HepG2 (cell line): ENCODE measurements at regions not wholly inside any gene's neighbourhood (a gene's known extent, or its start where the extent isn't known, plus 50 kb on each side); places are given as distances from the start of the nearest gene placed in this dataset.

Source experiments
- ATAC-seq: fragments of 200-7000 bp; cut with Tn5 transposase; 3 replicates; pipeline ENCODE4 v1.9.1; 2020; ENCODE audit warnings: mild to moderate bottlenecking, moderate library complexity
- BruUV-seq: library from RNA; stranded (reverse); fragments of 400-500 nt; replicated peaks from 2 replicates; lab custom pipeline; 2021; lab: Mats Ljungman, UMichigan
- CTCF ChIA-PET: fragments of 300-600 bp; formaldehyde crosslinking; extraction: SDS; loops from one replicate; lab custom pipeline; 2021; ENCODE audit warnings: low total read pairs, inconsistent platforms, low intra/inter-chr PET ratio; lab: Yijun Ruan, JAX
- POLR2A ChIA-PET: fragments of 350-600 bp; sonication (Branson Sonifier 250); formaldehyde crosslinking; loops from one replicate; lab custom pipeline; 2020; ENCODE audit warnings: antibody characterized with exemption, inconsistent platforms; lab: Yijun Ruan, JAX
- DNase-seq: peaks from one replicate; pipeline ENCODE4 v3.0.0-alpha.2; 2015; ENCODE audit warnings: low spot score
- FAIRE-seq: peaks from 3 replicates; lab custom pipeline; 2011; peaks lifted over from hg19 to GRCh38; lab: Jason Lieb, UNC
- H2AFZ ChIP-seq: one replicate; pipeline ENCODE4 v1.6.1; 2011; ENCODE audit warnings: low read length, inconsistent platforms
- H3K27ac ChIP-seq: fragments of 300-600 bp; 3 replicates; pipeline ENCODE4 v1.8.0; 2011; ENCODE audit warnings: mixed run types, mild to moderate bottlenecking, mixed read lengths, low read length, inconsistent platforms; ENCODE audit not compliant: insufficient read depth; ENCODE audit errors: extremely low read length
- H3K27me3 ChIP-seq, 2 experiments: fragments of 200-600 bp in 1 of 2; 2 replicates in 1 of 2; 3 replicates in 1 of 2; pipeline versions ENCODE4 v1.6.0 to v1.8.0; 2011; ENCODE audit warnings: low read length in 2 of 2, mild to moderate bottlenecking in 2 of 2, moderate library complexity in 2 of 2, inconsistent platforms in 1 of 2; ENCODE audit not compliant: insufficient read depth in 2 of 2, control insufficient read depth in 1 of 2
- H3K36me3 ChIP-seq, 2 experiments: fragments of 200-600 bp in 1 of 2; replicated peaks in 1 of 2; 2 replicates in 1 of 2; 3 replicates in 1 of 2; pipeline versions ENCODE4 v1.5.1 to v1.8.0; 2011; ENCODE audit warnings: low read length in 2 of 2, inconsistent platforms in 1 of 2; ENCODE audit not compliant: insufficient read depth in 2 of 2, control insufficient read depth in 1 of 2
- H3K4me1 ChIP-seq: 2 replicates; pipeline ENCODE4 v1.5.1; 2012; ENCODE audit warnings: low read length, inconsistent platforms; ENCODE audit not compliant: insufficient read depth
- H3K4me2 ChIP-seq: 2 replicates; pipeline ENCODE4 v1.6.0; 2011; ENCODE audit warnings: low read depth, low read length, inconsistent platforms
- H3K4me3 ChIP-seq, 3 experiments: fragments of 200-600 bp in 1 of 3; sonication (generic), shearing (Covaris generic) in 1 of 3; replicated peaks in 1 of 3; 2 replicates each; pipeline ENCODE4 v1.5.1; 2011 to 2016; ENCODE audit warnings: low read length in 3 of 3, inconsistent platforms in 2 of 3, low read depth in 2 of 3, mild to moderate bottlenecking in 2 of 3, control low read depth in 1 of 3, mixed read lengths in 1 of 3; ENCODE audit not compliant: insufficient read depth in 1 of 3
- H3K79me2 ChIP-seq: one replicate; pipeline ENCODE4 v1.6.1; 2011; ENCODE audit warnings: low read length, inconsistent platforms; ENCODE audit not compliant: insufficient read depth
- H3K9ac ChIP-seq: 2 replicates; pipeline ENCODE4 v1.6.0; 2011; ENCODE audit warnings: mild to moderate bottlenecking, low read depth, low read length, inconsistent platforms; ENCODE audit not compliant: insufficient read depth
- H3K9me3 ChIP-seq: 2 replicates; pipeline ENCODE4 v1.5.1; 2012; ENCODE audit warnings: mild to moderate bottlenecking, low read length
- H4K20me1 ChIP-seq: 2 replicates; pipeline ENCODE4 v1.6.0; 2011; ENCODE audit warnings: inconsistent platforms, mild to moderate bottlenecking, low read length, moderate library complexity; ENCODE audit not compliant: insufficient read depth
- DR1 ChIP-seq: sonication (generic); formaldehyde crosslinking; IDR thresholded peaks from 2 replicates; pipeline ENCODE4 v1.8.0; 2021; ENCODE audit warnings: mild to moderate bottlenecking, missing genetic modification reagents, inconsistent platforms
- MAFF ChIP-seq: IDR thresholded peaks from 2 replicates; pipeline ENCODE4 v1.6.1; 2011; ENCODE audit warnings: low read depth, low read length, improper control_type of control experiment
- MAFK ChIP-seq, 2 experiments: IDR thresholded peaks in 1 of 2; conservative IDR thresholded peaks in 1 of 2; 2 replicates each; pipeline ENCODE4 v1.6.1; 2011; ENCODE audit warnings: improper control_type of control experiment in 2 of 2, low read length in 2 of 2
- NR2C2 ChIP-seq: sonication (generic); formaldehyde crosslinking; IDR thresholded peaks from 2 replicates; pipeline ENCODE4 v1.4.0; 2020; ENCODE audit warnings: missing genetic modification reagents, mild to moderate bottlenecking, moderate library complexity, borderline replicate concordance
- PPARG ChIP-seq: conservative IDR thresholded peaks from 2 replicates; pipeline ENCODE4 v1.6.1; 2016; ENCODE audit warnings: missing biosample characterization, missing genetic modification reagents
- TCF7L2 ChIP-seq: IDR thresholded peaks from 2 replicates; pipeline ENCODE4 v1.6.1; 2011; ENCODE audit warnings: mild to moderate bottlenecking, low read depth, low read length, moderate library complexity
- ZNF556 ChIP-seq: sonication (generic); formaldehyde crosslinking; IDR thresholded peaks from 2 replicates; pipeline ENCODE4 v1.4.0; 2020; ENCODE audit warnings: mild to moderate bottlenecking, missing genetic modification reagents, borderline replicate concordance
- ZNF768 ChIP-seq: sonication (generic); formaldehyde crosslinking; IDR thresholded peaks from 2 replicates; pipeline ENCODE4 v1.4.0; 2020; ENCODE audit warnings: missing genetic modification reagents
- ZSCAN21 ChIP-seq: sonication (generic); formaldehyde crosslinking; IDR thresholded peaks from 2 replicates; pipeline ENCODE4 v1.8.0; 2022; ENCODE audit warnings: mild to moderate bottlenecking, missing genetic modification reagents, moderate library complexity, borderline replicate concordance
- ZSCAN9 ChIP-seq: IDR thresholded peaks from 2 replicates; pipeline ENCODE4 v1.6.1; 2016; ENCODE audit warnings: borderline replicate concordance
- WGBS: methylation state at CpG from one replicate; pipeline ENCODE4 v1.1.6; 2017; ENCODE audit warnings: low lambda C conversion rate; 5-methylcytosine and 5-hydroxymethylcytosine counted together
- in situ Hi-C: cut with HindIII; loops from 2 replicates; pipeline ENCODE4 v1.10.0; 2017; ENCODE audit warnings: low pct_unique_long_range_greater_than_20kb; ENCODE audit not compliant: extremely low pct_ligation_motif_present
- intact Hi-C: fragments of 100-400 bp; cut with micrococcal nuclease; formaldehyde crosslinking; loops from one replicate; pipeline ENCODE4 v1.10.0; 2022; ENCODE audit not compliant: unreplicated experiment
- TF ChIP-seq, protein P1 (sequence below): sonication (generic); formaldehyde crosslinking; IDR thresholded peaks from 2 replicates; pipeline ENCODE4 v1.5.0; 2020; ENCODE audit warnings: missing genetic modification reagents
- TF ChIP-seq, protein P2 (sequence below), 2 experiments: sonication (generic) in 1 of 2; formaldehyde crosslinking in 1 of 2; IDR thresholded peaks; 2 replicates each; pipeline versions ENCODE4 v1.4.0 to v1.6.1; 2016 to 2020; ENCODE audit warnings: borderline replicate concordance in 1 of 2, low read depth in 1 of 2, mild to moderate bottlenecking in 1 of 2, missing genetic modification reagents in 1 of 2
- TF ChIP-seq, protein P3 (sequence below): fragments of 450-650 bp; IDR thresholded peaks from 2 replicates; pipeline ENCODE4 v1.6.1; 2017

DNA sequence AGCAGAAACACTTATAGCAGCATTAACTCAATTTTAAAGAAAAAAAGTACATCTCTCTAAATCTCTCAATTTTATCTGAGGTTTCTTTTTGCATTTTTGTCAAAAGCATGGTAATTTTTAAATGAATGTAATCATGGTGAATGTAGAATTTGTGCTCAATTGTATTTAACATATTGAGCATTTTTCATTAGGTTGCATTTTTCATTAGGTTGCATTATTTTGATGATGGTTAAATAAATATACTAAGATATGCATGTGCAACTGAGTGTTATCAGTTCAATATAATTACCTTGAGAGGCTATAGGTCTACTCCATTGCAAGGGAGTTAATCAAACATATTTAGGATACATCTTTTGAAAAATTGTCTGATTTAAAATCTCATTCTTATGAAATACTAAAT lies 355.1 kb upstream of the SPTLC3 start:
- BruUV-seq = no TSS peak
- no peaks in the 10 kb centered on the region for H4K20me1 ChIP-seq
- no peaks in the 10 kb centered on the region for H3K27me3 ChIP-seq
- CTCF ChIA-PET = no interaction called here
- DNase-seq (no peak), FAIRE-seq (no peak), ATAC-seq (no peak)
- H3K9ac ChIP-seq = no peak overlapping the region
- peak; percentile 85 to 93 for TF ChIP-seq MAFK (conservative IDR thresholded peaks at IDR 0.05 in 1 of 2, IDR thresholded peaks at IDR 0.05 in 1 of 2; ENCODE audit: low read length in 2 of 2)
- peak; percentile 93 for TF ChIP-seq MAFF
- no peak for TF ChIP-seq PPARG
- H3K4me2 ChIP-seq = no peak overlapping the region
- no peaks in the 10 kb centered on the region for H3K36me3 ChIP-seq
- H3K79me2 ChIP-seq = no peaks in the 10 kb centered on the region
- no peak overlapping the region for H3K4me3 ChIP-seq
- intact Hi-C loops (no loop called here), in situ Hi-C loops (no loop called here)
- no peak overlapping the region for H2AFZ ChIP-seq
- H3K4me1 ChIP-seq = no peaks in the 10 kb centered on the region
- no peak overlapping the region for H3K27ac ChIP-seq
- POLR2A ChIA-PET = no interaction called here
- H3K9me3 ChIP-seq = no peaks in the 10 kb centered on the region

DNA sequence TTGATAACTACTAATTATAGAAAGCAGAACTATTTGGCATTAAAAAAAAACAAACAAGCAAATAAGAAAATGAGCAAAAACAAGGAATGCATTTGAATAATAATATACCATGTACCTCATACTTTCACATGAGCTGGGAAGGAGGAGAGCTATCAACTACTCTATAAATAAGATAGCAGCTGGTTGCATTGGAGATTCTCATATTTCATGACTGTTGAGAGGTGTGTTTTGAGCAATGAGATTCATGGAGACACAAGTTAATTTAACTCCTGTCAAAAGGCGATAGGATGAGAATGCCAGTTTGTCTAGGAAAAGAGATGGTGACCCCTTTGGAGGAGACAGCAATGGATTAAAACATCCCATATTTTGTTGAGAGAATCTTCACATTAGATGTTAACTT lies 348.8 kb upstream of the SPTLC3 start:
- intact Hi-C loops (loop anchor here (5.0 kb wide), 1 partner anchor 147 kb away; no protein-coding TSS in a partner anchor), in situ Hi-C loops (no loop called here)
- H3K27me3 ChIP-seq = no peaks in the 10 kb centered on the region
- DNase-seq = no peak
- H3K4me3 ChIP-seq = no peak overlapping the region
- no peak overlapping the region for H3K9ac ChIP-seq
- no peak for ATAC-seq
- no peaks in the 10 kb centered on the region for H3K36me3 ChIP-seq
- POLR2A ChIA-PET = no interaction called here
- H3K4me1 ChIP-seq = no peaks in the 10 kb centered on the region
- FAIRE-seq = no peak
- no peaks in the 10 kb centered on the region for H3K79me2 ChIP-seq
- 0% methylated on average over 1 of the region's 1 CpG for WGBS
- no peak overlapping the region for H2AFZ ChIP-seq
- CTCF ChIA-PET = no interaction called here
- H3K27ac ChIP-seq = no peak overlapping the region
- BruUV-seq = no TSS peak
- H4K20me1 ChIP-seq = no peaks in the 10 kb centered on the region
- no peak overlapping the region for H3K4me2 ChIP-seq
- H3K9me3 ChIP-seq = no peaks in the 10 kb centered on the region
- TF ChIP-seq DR1 (CRISPR knock-in tag) (no peak), ZNF768 (no peak), NR2C2 (CRISPR knock-in tag) (no peak), ZSCAN9 (no peak), TCF7L2 (no peak), ZNF556 (no peak), ZSCAN21 (CRISPR knock-in tag) (no peak)
- TF ChIP-seq, protein P1, sequence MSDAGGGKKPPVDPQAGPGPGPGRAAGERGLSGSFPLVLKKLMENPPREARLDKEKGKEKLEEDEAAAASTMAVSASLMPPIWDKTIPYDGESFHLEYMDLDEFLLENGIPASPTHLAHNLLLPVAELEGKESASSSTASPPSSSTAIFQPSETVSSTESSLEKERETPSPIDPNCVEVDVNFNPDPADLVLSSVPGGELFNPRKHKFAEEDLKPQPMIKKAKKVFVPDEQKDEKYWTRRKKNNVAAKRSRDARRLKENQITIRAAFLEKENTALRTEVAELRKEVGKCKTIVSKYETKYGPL (CRISPR knock-in tag) = no peak
- TF ChIP-seq, protein P2, sequence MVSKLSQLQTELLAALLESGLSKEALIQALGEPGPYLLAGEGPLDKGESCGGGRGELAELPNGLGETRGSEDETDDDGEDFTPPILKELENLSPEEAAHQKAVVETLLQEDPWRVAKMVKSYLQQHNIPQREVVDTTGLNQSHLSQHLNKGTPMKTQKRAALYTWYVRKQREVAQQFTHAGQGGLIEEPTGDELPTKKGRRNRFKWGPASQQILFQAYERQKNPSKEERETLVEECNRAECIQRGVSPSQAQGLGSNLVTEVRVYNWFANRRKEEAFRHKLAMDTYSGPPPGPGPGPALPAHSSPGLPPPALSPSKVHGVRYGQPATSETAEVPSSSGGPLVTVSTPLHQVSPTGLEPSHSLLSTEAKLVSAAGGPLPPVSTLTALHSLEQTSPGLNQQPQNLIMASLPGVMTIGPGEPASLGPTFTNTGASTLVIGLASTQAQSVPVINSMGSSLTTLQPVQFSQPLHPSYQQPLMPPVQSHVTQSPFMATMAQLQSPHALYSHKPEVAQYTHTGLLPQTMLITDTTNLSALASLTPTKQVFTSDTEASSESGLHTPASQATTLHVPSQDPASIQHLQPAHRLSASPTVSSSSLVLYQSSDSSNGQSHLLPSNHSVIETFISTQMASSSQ (IDR thresholded peaks at IDR 0.05; ENCODE audit: low read depth) = no peak
- TF ChIP-seq, protein P2 (CRISPR knock-in tag; IDR thresholded peaks at IDR 0.05; ENCODE audit: borderline replicate concordance) = no peak
- TF ChIP-seq, protein P3, sequence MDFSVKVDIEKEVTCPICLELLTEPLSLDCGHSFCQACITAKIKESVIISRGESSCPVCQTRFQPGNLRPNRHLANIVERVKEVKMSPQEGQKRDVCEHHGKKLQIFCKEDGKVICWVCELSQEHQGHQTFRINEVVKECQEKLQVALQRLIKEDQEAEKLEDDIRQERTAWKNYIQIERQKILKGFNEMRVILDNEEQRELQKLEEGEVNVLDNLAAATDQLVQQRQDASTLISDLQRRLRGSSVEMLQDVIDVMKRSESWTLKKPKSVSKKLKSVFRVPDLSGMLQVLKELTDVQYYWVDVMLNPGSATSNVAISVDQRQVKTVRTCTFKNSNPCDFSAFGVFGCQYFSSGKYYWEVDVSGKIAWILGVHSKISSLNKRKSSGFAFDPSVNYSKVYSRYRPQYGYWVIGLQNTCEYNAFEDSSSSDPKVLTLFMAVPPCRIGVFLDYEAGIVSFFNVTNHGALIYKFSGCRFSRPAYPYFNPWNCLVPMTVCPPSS = no peak
